MCF 10A (cell line): ENCODE measurements at regions not wholly inside any gene's neighbourhood (a gene's known extent, or its start where the extent isn't known, plus 50 kb on each side); places are given as distances from the start of the nearest gene placed in this dataset.
"Not testable (repeated sequence)": the region's sequence is repeated elsewhere in the genome, so short reads cannot be mapped to it uniquely, and the experiment has no call there.

Experiments
- BruUV-seq: library from RNA; stranded (reverse); fragments of 400-500 nt; replicated peaks from 2 replicates; lab custom pipeline; 2021; lab: Mats Ljungman, UMichigan
- CTCF ChIA-PET: fragments of 300-600 bp; sonication (Branson Sonifier 250); formaldehyde crosslinking; extraction: SDS; loops from one replicate; lab custom pipeline; 2021; ENCODE audit warnings: antibody characterized with exemption, inconsistent platforms; lab: Yijun Ruan, JAX
- POLR2A ChIA-PET: fragments of 300-600, 350-650 bp; sonication (Branson Sonifier 250); formaldehyde crosslinking; extraction: SDS; loops from one replicate; lab custom pipeline; 2020; ENCODE audit warnings: antibody characterized with exemption, inconsistent platforms; lab: Yijun Ruan, JAX
- DNase-seq: peaks from one replicate; pipeline ENCODE4 v3.0.0-alpha.2; 2018; ENCODE audit not compliant: unreplicated experiment
- H3K27ac Mint-ChIP-seq: one replicate; pipeline ENCODE4 v1.8.0; 2022; ENCODE audit warnings: mild to moderate bottlenecking, low read depth, mixed read lengths; ENCODE audit not compliant: unreplicated experiment
- H3K27me3 Mint-ChIP-seq: one replicate; pipeline ENCODE4 v1.8.0; 2022; ENCODE audit warnings: mixed read lengths; ENCODE audit not compliant: insufficient read depth, unreplicated experiment
- H3K36me3 Mint-ChIP-seq: one replicate; pipeline ENCODE4 v1.8.0; 2022; ENCODE audit warnings: mild to moderate bottlenecking, moderate library complexity, mixed read lengths; ENCODE audit not compliant: insufficient read depth, unreplicated experiment
- H3K4me1 Mint-ChIP-seq: one replicate; pipeline ENCODE4 v1.8.0; 2022; ENCODE audit warnings: mixed read lengths; ENCODE audit not compliant: insufficient read depth, unreplicated experiment
- H3K4me3 Mint-ChIP-seq: one replicate; pipeline ENCODE4 v1.8.0; 2022; ENCODE audit warnings: mild to moderate bottlenecking, moderate library complexity, mixed read lengths; ENCODE audit not compliant: unreplicated experiment
- H3K9me3 Mint-ChIP-seq: one replicate; pipeline ENCODE4 v1.8.0; 2022; ENCODE audit warnings: mixed read lengths; ENCODE audit not compliant: unreplicated experiment
- CTCF ChIP-seq: fragments of 200-600 bp; IDR thresholded peaks from one replicate; pipeline ENCODE4 v1.8.0; 2022; ENCODE audit warnings: antibody characterized with exemption, mild to moderate bottlenecking; ENCODE audit not compliant: unreplicated experiment
- intact Hi-C: fragments of 100-400 bp; cut with micrococcal nuclease; formaldehyde crosslinking; loops from 2 replicates; pipeline ENCODE4 v1.14.1; 2022

GRCh38 chr4:154984616-154985015 is 203.5 kb downstream of the RBM46 start:
- no peak for TF ChIP-seq CTCF
- Mint-ChIP-seq H3K27me3 (no peaks in the 10 kb centered on the region), H3K36me3 (no peaks in the 10 kb centered on the region), H3K27ac (no peak overlapping the region), H3K9me3 (no peaks in the 10 kb centered on the region), H3K4me1 (peaks cover 6% of the 10 kb centered on the region), H3K4me3 (no peak overlapping the region)
- DNase-seq = no peak
- no TSS peak for BruUV-seq
- ChIA-PET POLR2A (no interaction called here), CTCF (interaction anchor here (1.0 to 5.3 kb wide), 5 partner anchors 160 to 390 kb away, joined by 3 to 124 read pairs (median 3); no protein-coding TSS in a partner anchor)
- intact Hi-C loops = loop anchor here (5.0 kb wide), 1 partner anchor 177 kb away; no protein-coding TSS in a partner anchor

- H3K27me3 Mint-ChIP-seq = no peaks in the 10 kb centered on the region
- H3K36me3 Mint-ChIP-seq = no peaks in the 10 kb centered on the region
- CTCF ChIA-PET = interaction anchor here (1.4 kb wide), 1 partner anchor 389 kb away, joined by 5 read pairs; no protein-coding TSS in a partner anchor
- BruUV-seq = no TSS peak
- no peak overlapping the region for H3K27ac Mint-ChIP-seq
- peak; percentile 19 for DNase-seq
- POLR2A ChIA-PET = no interaction called here
- H3K9me3 Mint-ChIP-seq = no peaks in the 10 kb centered on the region
- no peak overlapping the region for H3K4me3 Mint-ChIP-seq
- peaks cover 6% of the 10 kb centered on the region for H3K4me1 Mint-ChIP-seq
- no peak for TF ChIP-seq CTCF
- intact Hi-C loops = no loop called here
Measured at GRCh38 chr4:154985673-154986072, 204.6 kb downstream of the RBM46 start.

GRCh38 chr4:154988511-154988910 is 207.4 kb downstream of the RBM46 start:
- no TSS peak for BruUV-seq
- CTCF ChIA-PET = interaction anchor here (0.7 to 1.0 kb wide), 2 partner anchors 12 to 386 kb away, joined by 3 to 5 read pairs; no protein-coding TSS in a partner anchor
- no peaks in the 10 kb centered on the region for H3K9me3 Mint-ChIP-seq
- POLR2A ChIA-PET = no interaction called here
- no peak overlapping the region for H3K27ac Mint-ChIP-seq
- H3K4me1 Mint-ChIP-seq = peaks cover 6% of the 10 kb centered on the region
- intact Hi-C loops = no loop called here
- TF ChIP-seq CTCF = no peak
- H3K36me3 Mint-ChIP-seq = no peaks in the 10 kb centered on the region
- no peak overlapping the region for H3K4me3 Mint-ChIP-seq
- no peak for DNase-seq
- H3K27me3 Mint-ChIP-seq = no peaks in the 10 kb centered on the region

GRCh38 chr4:154989511-154989910 is 208.4 kb downstream of the RBM46 start:
- Mint-ChIP-seq H3K4me1 (peaks cover 6% of the 10 kb centered on the region), H3K4me3 (no peak overlapping the region), H3K36me3 (no peaks in the 10 kb centered on the region), H3K27me3 (no peaks in the 10 kb centered on the region), H3K9me3 (no peaks in the 10 kb centered on the region), H3K27ac (peak overlapping the region; percentile 32)
- DNase-seq = no peak
- BruUV-seq = no TSS peak
- POLR2A ChIA-PET = no interaction called here
- CTCF ChIA-PET = interaction anchor here (0.5 to 0.8 kb wide), 2 partner anchors 284 to 365 kb away, joined by 3 read pairs; no protein-coding TSS in a partner anchor
- intact Hi-C loops = no loop called here
- TF ChIP-seq CTCF = no peak

GRCh38 chr4:154997866-154998265 is 210.6 kb upstream of the NPY2R start:
- intact Hi-C loops, H3K4me3 Mint-ChIP-seq, H3K36me3 Mint-ChIP-seq, H3K9me3 Mint-ChIP-seq, BruUV-seq, H3K27me3 Mint-ChIP-seq, POLR2A ChIA-PET: not testable (repeated sequence)
- peak; percentile 20 for DNase-seq
- peak overlapping the region; percentile 79 for H3K27ac Mint-ChIP-seq
- CTCF ChIA-PET = interaction anchor here (0.9 to 1.8 kb wide), 2 partner anchors 15 to 356 kb away, joined by 3 to 7 read pairs; no protein-coding TSS in a partner anchor
- peaks cover 21% of the 10 kb centered on the region for H3K4me1 Mint-ChIP-seq
